ENCODE measurements at regions not wholly inside any gene's neighbourhood (a gene's known extent, or its start where the extent isn't known, plus 50 kb on each side); places are given as distances from the start of the nearest gene placed in this dataset.
"Not testable (repeated sequence)": the region's sequence is repeated elsewhere in the genome, so short reads cannot be mapped to it uniquely, and the experiment has no call there.

- Histone ChIP-seq H3K27me3 (ENCODE audit: control insufficient read depth in 1 of 2, insufficient read depth in 2 of 2, low read length in 2 of 2) (no peaks in the 10 kb centered on the region), H3K9ac (ENCODE audit: low read length in 2 of 2) (no peak overlapping the region), H3K27ac (ENCODE audit: low read length) (no peak overlapping the region), H3K36me3 (ENCODE audit: control insufficient read depth in 2 of 2, insufficient read depth in 2 of 2, low read length in 2 of 2) (no peaks in the 10 kb centered on the region), H3K9me3 (ENCODE audit: control insufficient read depth in 2 of 2, low read length in 2 of 2) (no peaks in the 10 kb centered on the region), H3K4me3 (ENCODE audit: low read length in 2 of 2) (peak overlapping the region; percentile 7 to 31), H3K4me1 (ENCODE audit: control insufficient read depth, insufficient read depth, low read length) (no peaks in the 10 kb centered on the region)
Measured at GRCh38 chr7:19537942-19538401, 170.9 kb downstream of the POLR1F start.

GRCh38 chr7:19533266-19533665 is 175.6 kb downstream of the POLR1F start:
- no peaks in the 10 kb centered on the region for H3K36me3 ChIP-seq (ENCODE audit: control insufficient read depth in 2 of 2, insufficient read depth in 2 of 2, low read length in 2 of 2)
- H3K27me3 ChIP-seq (ENCODE audit: control insufficient read depth in 1 of 2, insufficient read depth in 2 of 2, low read length in 2 of 2) = no peaks in the 10 kb centered on the region

GRCh38 chr7:19530852-19531251 is 178.0 kb downstream of the POLR1F start:
- H3K4me1 ChIP-seq (ENCODE audit: control insufficient read depth, insufficient read depth, low read length) = no peaks in the 10 kb centered on the region
- no peaks in the 10 kb centered on the region for H3K9me3 ChIP-seq (ENCODE audit: control insufficient read depth in 2 of 2, low read length in 2 of 2)
- H3K9ac ChIP-seq (ENCODE audit: low read length in 2 of 2) = no peak overlapping the region
- H3K27me3 ChIP-seq (ENCODE audit: control insufficient read depth in 1 of 2, insufficient read depth in 2 of 2, low read length in 2 of 2) = no peaks in the 10 kb centered on the region
- no peaks in the 10 kb centered on the region for H3K36me3 ChIP-seq (ENCODE audit: control insufficient read depth in 2 of 2, insufficient read depth in 2 of 2, low read length in 2 of 2)
- no peak overlapping the region for H3K27ac ChIP-seq (ENCODE audit: low read length)
- H3K4me3 ChIP-seq (ENCODE audit: low read length in 2 of 2) = no peak overlapping the region

More at GRCh38 chr7:19533266-19533665, 175.6 kb downstream of the POLR1F start:
- Histone ChIP-seq H3K9ac (ENCODE audit: low read length in 2 of 2) (no peak overlapping the region), H3K4me3 (ENCODE audit: low read length in 2 of 2) (no peak overlapping the region), H3K9me3 (ENCODE audit: control insufficient read depth in 2 of 2, low read length in 2 of 2) (no peaks in the 10 kb centered on the region), H3K4me1 (ENCODE audit: control insufficient read depth, insufficient read depth, low read length) (no peaks in the 10 kb centered on the region), H3K27ac (ENCODE audit: low read length) (no peak overlapping the region)

- Histone ChIP-seq H3K27ac (ENCODE audit: low read length) (no peak overlapping the region), H3K27me3 (ENCODE audit: control insufficient read depth in 1 of 2, insufficient read depth in 2 of 2, low read length in 2 of 2) (no peaks in the 10 kb centered on the region), H3K36me3 (ENCODE audit: control insufficient read depth in 2 of 2, insufficient read depth in 2 of 2, low read length in 2 of 2) (no peaks in the 10 kb centered on the region), H3K4me3 (ENCODE audit: low read length in 2 of 2) (no peak overlapping the region), H3K9me3 (ENCODE audit: control insufficient read depth in 2 of 2, low read length in 2 of 2) (no peaks in the 10 kb centered on the region), H3K9ac (ENCODE audit: low read length in 2 of 2) (no peak overlapping the region), H3K4me1 (ENCODE audit: control insufficient read depth, insufficient read depth, low read length) (no peaks in the 10 kb centered on the region)
Measured at GRCh38 chr7:19530261-19530660, 178.6 kb downstream of the POLR1F start.

GRCh38 chr7:19526639-19527038 is 182.2 kb downstream of the POLR1F start:
- Histone ChIP-seq H3K4me3 (ENCODE audit: low read length in 2 of 2) (no peak overlapping the region), H3K27me3 (ENCODE audit: control insufficient read depth in 1 of 2, insufficient read depth in 2 of 2, low read length in 2 of 2) (no peaks in the 10 kb centered on the region), H3K27ac (ENCODE audit: low read length) (no peak overlapping the region)

GRCh38 chr7:19522486-19522885 is 186.4 kb downstream of the POLR1F start:
- Histone ChIP-seq H3K9ac (ENCODE audit: low read length in 2 of 2) (no peak overlapping the region), H3K9me3 (ENCODE audit: control insufficient read depth in 2 of 2, low read length in 2 of 2) (no peaks in the 10 kb centered on the region), H3K27ac (ENCODE audit: low read length) (no peak overlapping the region), H3K4me3 (ENCODE audit: low read length in 2 of 2) (no peak overlapping the region), H3K27me3 (ENCODE audit: control insufficient read depth in 1 of 2, insufficient read depth in 2 of 2, low read length in 2 of 2) (no peaks in the 10 kb centered on the region), H3K4me1 (ENCODE audit: control insufficient read depth, insufficient read depth, low read length) (no peaks in the 10 kb centered on the region), H3K36me3 (ENCODE audit: control insufficient read depth in 2 of 2, insufficient read depth in 2 of 2, low read length in 2 of 2) (no peaks in the 10 kb centered on the region)

More at GRCh38 chr7:19526639-19527038, 182.2 kb downstream of the POLR1F start:
- Histone ChIP-seq H3K36me3 (ENCODE audit: control insufficient read depth in 2 of 2, insufficient read depth in 2 of 2, low read length in 2 of 2) (no peaks in the 10 kb centered on the region), H3K4me1 (ENCODE audit: control insufficient read depth, insufficient read depth, low read length) (no peaks in the 10 kb centered on the region), H3K9ac (ENCODE audit: low read length in 2 of 2) (no peak overlapping the region), H3K9me3 (ENCODE audit: control insufficient read depth in 2 of 2, low read length in 2 of 2) (no peaks in the 10 kb centered on the region)

- Histone ChIP-seq H3K36me3 (ENCODE audit: control insufficient read depth in 2 of 2, insufficient read depth in 2 of 2, low read length in 2 of 2) (no peaks in the 10 kb centered on the region), H3K27ac (ENCODE audit: low read length) (no peak overlapping the region), H3K9ac (ENCODE audit: low read length in 2 of 2) (no peak overlapping the region), H3K4me3 (ENCODE audit: low read length in 2 of 2) (no peak overlapping the region), H3K27me3 (ENCODE audit: control insufficient read depth in 1 of 2, insufficient read depth in 2 of 2, low read length in 2 of 2) (no peaks in the 10 kb centered on the region), H3K9me3 (ENCODE audit: control insufficient read depth in 2 of 2, low read length in 2 of 2) (no peaks in the 10 kb centered on the region), H3K4me1 (ENCODE audit: control insufficient read depth, insufficient read depth, low read length) (no peaks in the 10 kb centered on the region)
Measured at GRCh38 chr7:19520392-19520791, 188.4 kb downstream of the POLR1F start.

GRCh38 chr7:19519443-19520021 is 189.3 kb downstream of the POLR1F start:
- Histone ChIP-seq H3K36me3 (ENCODE audit: control insufficient read depth in 2 of 2, insufficient read depth in 2 of 2, low read length in 2 of 2) (no peaks in the 10 kb centered on the region), H3K9ac (ENCODE audit: low read length in 2 of 2) (no peak overlapping the region), H3K27ac (ENCODE audit: low read length) (no peak overlapping the region), H3K27me3 (ENCODE audit: control insufficient read depth in 1 of 2, insufficient read depth in 2 of 2, low read length in 2 of 2) (no peaks in the 10 kb centered on the region), H3K4me1 (ENCODE audit: control insufficient read depth, insufficient read depth, low read length) (no peaks in the 10 kb centered on the region), H3K9me3 (ENCODE audit: control insufficient read depth in 2 of 2, low read length in 2 of 2) (no peaks in the 10 kb centered on the region), H3K4me3 (ENCODE audit: low read length in 2 of 2) (no peak overlapping the region)

GRCh38 chr7:19517546-19517945 is 191.3 kb downstream of the POLR1F start:
- not testable (repeated sequence) for H3K4me3 ChIP-seq (ENCODE audit: low read length in 2 of 2); H3K27ac ChIP-seq (ENCODE audit: low read length); H3K27me3 ChIP-seq (ENCODE audit: control insufficient read depth in 1 of 2, insufficient read depth in 2 of 2, low read length in 2 of 2); H3K9ac ChIP-seq (ENCODE audit: low read length in 2 of 2); H3K36me3 ChIP-seq (ENCODE audit: control insufficient read depth in 2 of 2, insufficient read depth in 2 of 2, low read length in 2 of 2); H3K4me1 ChIP-seq (ENCODE audit: control insufficient read depth, insufficient read depth, low read length); H3K9me3 ChIP-seq (ENCODE audit: control insufficient read depth in 2 of 2, low read length in 2 of 2)

GRCh38 chr7:19508821-19509220 is 200.0 kb downstream of the POLR1F start:
- H3K4me1 ChIP-seq (ENCODE audit: control insufficient read depth, insufficient read depth, low read length) = no peaks in the 10 kb centered on the region
- no peaks in the 10 kb centered on the region for H3K36me3 ChIP-seq (ENCODE audit: control insufficient read depth in 2 of 2, insufficient read depth in 2 of 2, low read length in 2 of 2)
- H3K27me3 ChIP-seq (ENCODE audit: control insufficient read depth in 1 of 2, insufficient read depth in 2 of 2, low read length in 2 of 2) = no peaks in the 10 kb centered on the region
- no peak overlapping the region for H3K4me3 ChIP-seq (ENCODE audit: low read length in 2 of 2)
- no peak overlapping the region for H3K9ac ChIP-seq (ENCODE audit: low read length in 2 of 2)
- no peaks in the 10 kb centered on the region for H3K9me3 ChIP-seq (ENCODE audit: control insufficient read depth in 2 of 2, low read length in 2 of 2)
- H3K27ac ChIP-seq (ENCODE audit: low read length) = no peak overlapping the region

- H3K4me3 ChIP-seq (ENCODE audit: low read length in 2 of 2) = no peak overlapping the region
- H3K9ac ChIP-seq (ENCODE audit: low read length in 2 of 2) = no peak overlapping the region
- H3K9me3 ChIP-seq (ENCODE audit: control insufficient read depth in 2 of 2, low read length in 2 of 2) = no peaks in the 10 kb centered on the region
- H3K36me3 ChIP-seq (ENCODE audit: control insufficient read depth in 2 of 2, insufficient read depth in 2 of 2, low read length in 2 of 2) = no peaks in the 10 kb centered on the region
- H3K4me1 ChIP-seq (ENCODE audit: control insufficient read depth, insufficient read depth, low read length) = no peaks in the 10 kb centered on the region
- H3K27ac ChIP-seq (ENCODE audit: low read length) = no peak overlapping the region
- no peaks in the 10 kb centered on the region for H3K27me3 ChIP-seq (ENCODE audit: control insufficient read depth in 1 of 2, insufficient read depth in 2 of 2, low read length in 2 of 2)
Measured at GRCh38 chr7:19508124-19508523, 200.7 kb downstream of the POLR1F start.
